Left lung (tissue), 4 donors: ENCODE measurements at regions not wholly inside any gene's neighbourhood (a gene's known extent, or its start where the extent isn't known, plus 50 kb on each side); places are given as distances from the start of the nearest gene placed in this dataset.

Experiments
- ATAC-seq: fragments of 200-7000 bp; cut with Tn5 transposase; one replicate; pipeline ENCODE4 v1.9.1; 2020; ENCODE audit warnings: moderate library complexity
- DNase-seq, 4 donors: peaks; one replicate each; pipeline ENCODE4 v3.0.0-alpha.2; 2013 to 2020
- H3K27ac ChIP-seq, 2 donors: fragments of 200-600 bp; sonication (generic) in 1 of 2; one replicate each; pipeline versions ENCODE4 v1.5.0 to v1.8.0; 2020 to 2021
- H3K27me3 ChIP-seq, 2 donors: fragments of 200-600 bp; sonication (generic) in 1 of 2; one replicate each; pipeline versions ENCODE4 v1.5.0 to v1.8.0; 2020 to 2021
- H3K36me3 ChIP-seq, 2 donors: fragments of 200-600 bp; sonication (generic) in 1 of 2; one replicate each; pipeline versions ENCODE4 v1.5.0 to v1.8.0; 2020 to 2021
- H3K4me1 ChIP-seq, 2 donors: fragments of 200-600 bp; one replicate each; pipeline ENCODE4 v1.8.0; 2021
- H3K4me3 ChIP-seq, 2 donors: fragments of 200-600 bp; sonication (generic) in 1 of 2; one replicate each; pipeline versions ENCODE4 v1.5.0 to v1.8.0; 2020 to 2021; ENCODE audit warnings: mild to moderate bottlenecking in 1 of 2
- H3K9me3 ChIP-seq, 2 donors: fragments of 200-600 bp; sonication (generic) in 1 of 2; one replicate each; pipeline versions ENCODE4 v1.5.0 to v1.8.0; 2020 to 2021
- intact Hi-C, 2 donors: fragments of 100-400 bp; cut with DNase I; formaldehyde crosslinking; loops; one replicate each; pipeline versions ENCODE4 v1.11.2 to v1.14.2; 2022
- TF ChIP-seq, protein P1 (sequence below), 2 donors: fragments of 200-600 bp; sonication (generic) in 1 of 2; IDR thresholded peaks; one replicate each; pipeline versions ENCODE4 v1.5.0 to v1.8.0; 2021; ENCODE audit warnings: antibody characterized with exemption in 2 of 2
- donor health status: DM: no; HTN: yes; CAD: no.
- donor health status: DM: no; HTN: no; CAD: no.

DNA sequence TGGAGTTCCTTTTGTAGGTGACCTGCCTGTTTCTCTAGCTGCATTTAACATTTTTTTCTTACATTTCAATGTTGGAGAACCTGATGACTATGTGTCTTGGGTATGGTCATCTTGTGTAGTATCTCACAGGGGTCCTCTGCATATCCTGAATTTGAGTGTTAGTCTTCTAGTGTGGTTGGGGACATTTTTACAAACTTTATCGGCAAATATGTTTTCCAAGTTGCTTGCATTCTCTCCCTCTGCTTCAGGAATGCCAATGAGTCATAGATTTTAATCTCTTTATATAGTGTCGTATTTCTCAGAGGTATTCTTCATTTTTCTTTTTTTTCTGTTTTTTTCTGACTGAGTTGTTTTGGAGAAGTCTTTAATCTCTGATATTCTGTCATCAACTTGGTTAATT is 684.0 kb downstream of the NCAM2 start:
- no peaks in the 10 kb centered on the region for H3K36me3 ChIP-seq
- no peak for ATAC-seq
- no peaks in the 10 kb centered on the region for H3K4me1 ChIP-seq
- no peak overlapping the region for H3K4me3 ChIP-seq
- H3K9me3 ChIP-seq, result peaks cover 0 to 23% of the 10 kb centered on the region in 2 donors
- H3K27me3 ChIP-seq, result no peaks in the 10 kb centered on the region
- no peak for DNase-seq
- intact Hi-C loops, result no loop called here
- H3K27ac ChIP-seq, result no peak overlapping the region
- TF ChIP-seq, protein P1, sequence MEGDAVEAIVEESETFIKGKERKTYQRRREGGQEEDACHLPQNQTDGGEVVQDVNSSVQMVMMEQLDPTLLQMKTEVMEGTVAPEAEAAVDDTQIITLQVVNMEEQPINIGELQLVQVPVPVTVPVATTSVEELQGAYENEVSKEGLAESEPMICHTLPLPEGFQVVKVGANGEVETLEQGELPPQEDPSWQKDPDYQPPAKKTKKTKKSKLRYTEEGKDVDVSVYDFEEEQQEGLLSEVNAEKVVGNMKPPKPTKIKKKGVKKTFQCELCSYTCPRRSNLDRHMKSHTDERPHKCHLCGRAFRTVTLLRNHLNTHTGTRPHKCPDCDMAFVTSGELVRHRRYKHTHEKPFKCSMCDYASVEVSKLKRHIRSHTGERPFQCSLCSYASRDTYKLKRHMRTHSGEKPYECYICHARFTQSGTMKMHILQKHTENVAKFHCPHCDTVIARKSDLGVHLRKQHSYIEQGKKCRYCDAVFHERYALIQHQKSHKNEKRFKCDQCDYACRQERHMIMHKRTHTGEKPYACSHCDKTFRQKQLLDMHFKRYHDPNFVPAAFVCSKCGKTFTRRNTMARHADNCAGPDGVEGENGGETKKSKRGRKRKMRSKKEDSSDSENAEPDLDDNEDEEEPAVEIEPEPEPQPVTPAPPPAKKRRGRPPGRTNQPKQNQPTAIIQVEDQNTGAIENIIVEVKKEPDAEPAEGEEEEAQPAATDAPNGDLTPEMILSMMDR (IDR thresholded peaks at IDR 0.05), result no peak

DNA sequence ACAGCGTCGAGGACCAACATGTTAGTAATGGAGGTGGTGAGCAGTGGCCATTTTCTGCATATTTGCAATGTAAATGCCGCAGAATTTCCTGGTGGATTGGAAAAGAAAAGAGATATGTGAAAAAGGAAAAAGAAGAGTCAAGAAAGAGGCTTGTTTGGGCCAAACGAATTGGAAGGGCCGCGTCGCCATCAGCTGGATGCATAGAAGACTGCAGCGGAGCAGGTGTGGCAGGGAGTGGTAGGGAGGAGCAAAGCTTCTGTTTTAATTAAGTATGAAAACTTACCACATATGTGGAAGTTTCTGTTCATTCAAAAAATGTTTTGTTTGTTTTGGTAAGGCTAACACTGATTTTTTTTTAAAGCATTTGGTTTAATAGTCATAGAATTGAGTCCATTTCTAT is 690.7 kb downstream of the NCAM2 start:
- Histone ChIP-seq H3K27ac (no peak overlapping the region), H3K9me3 (no peaks in the 10 kb centered on the region), H3K27me3 (no peaks in the 10 kb centered on the region), H3K4me1 (no peaks in the 10 kb centered on the region), H3K36me3 (no peaks in the 10 kb centered on the region), H3K4me3 (no peak overlapping the region)
- DNase-seq (peak in 1 of 4 donors; percentile 34), ATAC-seq (peak; percentile 66)
- TF ChIP-seq, protein P1 (IDR thresholded peaks at IDR 0.05), result peak in 1 of 2 donors; percentile 15
- intact Hi-C loops, result no loop called here

DNA sequence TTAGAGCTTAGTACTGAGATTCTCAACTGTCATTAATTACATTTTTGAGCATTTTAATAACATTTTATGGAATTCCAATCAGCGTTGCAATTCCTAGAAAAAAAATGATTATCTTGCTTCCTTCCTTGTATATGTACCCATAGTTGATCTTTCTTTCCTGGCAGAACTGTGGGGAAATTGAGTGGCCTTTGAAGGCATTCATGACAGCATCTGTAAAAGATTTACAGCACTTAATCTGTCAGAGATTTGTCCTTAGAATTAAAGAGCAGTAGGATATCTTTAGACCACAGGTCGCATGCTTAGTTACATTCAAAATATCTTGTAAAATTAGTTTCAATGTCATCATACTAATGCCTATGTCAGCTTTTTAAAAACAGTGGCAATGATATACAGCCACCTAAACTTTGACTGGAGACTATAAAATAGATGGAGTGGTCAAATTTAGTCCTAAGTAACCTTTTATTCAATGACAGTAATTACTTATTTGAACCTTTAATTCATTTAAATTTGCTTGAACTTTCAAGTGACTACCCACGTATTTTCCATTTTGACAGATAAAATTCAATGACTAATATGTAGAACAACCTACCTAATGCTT is 692.0 kb downstream of the NCAM2 start:
- ATAC-seq, result no peak
- Histone ChIP-seq H3K27ac (no peak overlapping the region), H3K36me3 (no peaks in the 10 kb centered on the region), H3K4me3 (no peak overlapping the region), H3K9me3 (no peaks in the 10 kb centered on the region), H3K27me3 (no peaks in the 10 kb centered on the region), H3K4me1 (no peaks in the 10 kb centered on the region)
- TF ChIP-seq, protein P1 (IDR thresholded peaks at IDR 0.05), result no peak
- DNase-seq, result no peak
- intact Hi-C loops, result no loop called here

DNA sequence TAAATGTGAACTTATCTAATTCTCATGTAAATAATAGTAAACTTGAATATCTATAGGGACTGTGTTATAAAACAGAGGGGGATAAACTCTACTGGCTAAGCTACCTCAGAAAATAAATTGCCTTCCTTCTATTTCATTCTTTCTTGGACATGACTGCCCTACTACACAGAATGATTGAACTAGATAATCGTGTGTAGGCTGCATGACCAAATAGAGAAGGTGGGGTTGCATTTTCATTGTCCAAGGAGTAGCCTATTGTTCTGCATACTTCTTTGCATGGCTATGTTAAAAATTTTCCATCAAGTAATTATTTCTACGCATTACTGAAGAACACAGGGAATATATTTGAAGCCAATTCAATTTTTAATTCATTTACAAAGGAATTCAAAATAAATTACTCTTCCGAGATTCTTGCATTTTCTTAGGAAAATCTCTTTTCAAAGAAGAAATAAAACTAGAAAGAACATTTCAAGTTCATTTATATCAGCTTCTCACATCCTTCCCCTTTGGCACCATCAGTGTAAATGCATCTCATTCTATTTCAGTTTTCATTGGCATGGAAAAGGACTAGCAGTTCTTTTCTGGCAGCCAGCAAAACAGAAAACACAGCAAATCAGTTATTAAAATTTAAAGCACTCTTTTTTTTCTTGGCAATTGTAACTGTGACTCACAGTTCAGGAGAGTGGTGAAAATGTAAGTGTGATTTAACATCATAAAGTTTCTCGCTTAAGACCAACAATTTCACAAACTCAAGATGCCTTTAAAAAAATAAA is 714.7 kb downstream of the NCAM2 start:
- H3K4me1 ChIP-seq, result no peaks in the 10 kb centered on the region
- TF ChIP-seq, protein P1 (IDR thresholded peaks at IDR 0.05), result no peak
- intact Hi-C loops, result no loop called here
- no peak for ATAC-seq
- DNase-seq, result peak in 2 of 4 donors; percentile 2 to 7
- no peaks in the 10 kb centered on the region for H3K27me3 ChIP-seq
- H3K36me3 ChIP-seq, result no peaks in the 10 kb centered on the region
- H3K4me3 ChIP-seq, result no peak overlapping the region
- H3K9me3 ChIP-seq, result no peaks in the 10 kb centered on the region
- no peak overlapping the region for H3K27ac ChIP-seq

GRCh38 chr21:21713651-21714180 is 715.5 kb downstream of the NCAM2 start:
- no peak overlapping the region for H3K27ac ChIP-seq
- no peak for ATAC-seq
- intact Hi-C loops, result no loop called here
- H3K36me3 ChIP-seq, result no peaks in the 10 kb centered on the region
- H3K4me3 ChIP-seq, result no peak overlapping the region
- no peaks in the 10 kb centered on the region for H3K4me1 ChIP-seq
- no peaks in the 10 kb centered on the region for H3K27me3 ChIP-seq
- DNase-seq, result no peak
- TF ChIP-seq, protein P1 (IDR thresholded peaks at IDR 0.05), result no peak
- H3K9me3 ChIP-seq, result no peaks in the 10 kb centered on the region
